Naive thymus-derived CD4-positive, alpha-beta T cell (primary cell): ENCODE measurements at regions not wholly inside any gene's neighbourhood (a gene's known extent, or its start where the extent isn't known, plus 50 kb on each side); places are given as distances from the start of the nearest gene placed in this dataset.
A peak's percentile ranks its signal among the peaks of the same experiment; 100 is the strongest.
"Not testable (repeated sequence)": the region's sequence is repeated elsewhere in the genome, so short reads cannot be mapped to it uniquely, and the experiment has no call there.

Experiments
- ATAC-seq: fragments of 150-1000 bp; cut with Tn5 transposase; 2 replicates; pipeline ENCODE4 v1.10.0; 2021; ENCODE audit warnings: mild to moderate bottlenecking, moderate library complexity
- CTCF ChIA-PET: fragments of 350-600 bp; sonication (Branson Sonifier 250); formaldehyde crosslinking; loops from one replicate; lab custom pipeline; 2021; ENCODE audit warnings: antibody characterized with exemption; lab: Charles Lee
- POLR2A ChIA-PET: fragments of 350-600 bp; sonication (Branson Sonifier 250); formaldehyde crosslinking; loops from one replicate; lab custom pipeline; 2021; ENCODE audit warnings: antibody characterized with exemption, inconsistent platforms; lab: Charles Lee
- DNase-seq, 9 donors: peaks; one replicate each; pipeline versions ENCODE4 v3.0.0 to v3.0.0-alpha.2; 2020 to 2022; ENCODE audit warnings: mixed read lengths in 1 of 9
- H3K27ac ChIP-seq: one replicate; pipeline ENCODE4 v1.7.0; 2013; ENCODE audit warnings: mild to moderate bottlenecking, low read depth, low read length, moderate library complexity
- H3K27me3 ChIP-seq, 2 donors: one replicate each; pipeline ENCODE4 v1.7.0; 2013; ENCODE audit warnings: low read length in 2 of 2, mild to moderate bottlenecking in 2 of 2, moderate library complexity in 2 of 2; ENCODE audit not compliant: control insufficient read depth in 2 of 2, insufficient read depth in 2 of 2
- H3K36me3 ChIP-seq, 3 experiments: 1 replicate in 2 of 3; 2 replicates in 1 of 3; pipeline ENCODE4 v1.7.0; 2013; ENCODE audit warnings: low read length in 3 of 3, mild to moderate bottlenecking in 3 of 3, moderate library complexity in 1 of 3; ENCODE audit not compliant: insufficient read depth in 3 of 3, control insufficient read depth in 2 of 3
- H3K4me1 ChIP-seq, 2 donors: one replicate each; pipeline ENCODE4 v1.7.0; 2013; ENCODE audit warnings: low read length in 2 of 2, mild to moderate bottlenecking in 2 of 2, moderate library complexity in 1 of 2; ENCODE audit not compliant: control insufficient read depth in 2 of 2, insufficient read depth in 2 of 2
- H3K4me3 ChIP-seq: 2 replicates; pipeline ENCODE4 v1.7.0; 2013; ENCODE audit warnings: mild to moderate bottlenecking, low read length
- H3K9me3 ChIP-seq, 3 experiments: 1 replicate in 2 of 3; 2 replicates in 1 of 3; pipeline ENCODE4 v1.7.0; 2013; ENCODE audit warnings: low read length in 3 of 3; ENCODE audit not compliant: control insufficient read depth in 2 of 3
- H3K27ac Mint-ChIP-seq, 9 donors: one replicate each; pipeline ENCODE4 v1.8.0; 2020 to 2022; ENCODE audit warnings: mixed read lengths in 9 of 9, mild to moderate bottlenecking in 8 of 9, moderate library complexity in 5 of 9, inconsistent platforms in 2 of 9
- H3K27me3 Mint-ChIP-seq, 5 donors: one replicate each; pipeline ENCODE4 v1.8.0; 2021 to 2022; ENCODE audit warnings: mixed read lengths in 5 of 5, mild to moderate bottlenecking in 1 of 5
- H3K36me3 Mint-ChIP-seq, 5 donors: one replicate each; pipeline ENCODE4 v1.8.0; 2020 to 2022; ENCODE audit warnings: mixed read lengths in 5 of 5, mild to moderate bottlenecking in 3 of 5, inconsistent platforms in 1 of 5
- H3K4me1 Mint-ChIP-seq, 7 donors: one replicate each; pipeline ENCODE4 v1.8.0; 2020 to 2022; ENCODE audit warnings: mixed read lengths in 7 of 7, mild to moderate bottlenecking in 3 of 7, inconsistent platforms in 1 of 7
- H3K4me3 Mint-ChIP-seq, 10 donors: one replicate each; pipeline ENCODE4 v1.8.0; 2020 to 2022; ENCODE audit warnings: mild to moderate bottlenecking in 10 of 10, mixed read lengths in 10 of 10, moderate library complexity in 6 of 10, inconsistent platforms in 2 of 10
- H3K9me3 Mint-ChIP-seq, 11 donors: one replicate each; pipeline ENCODE4 v1.8.0; 2020 to 2022; ENCODE audit warnings: mixed read lengths in 11 of 11, mild to moderate bottlenecking in 4 of 11, inconsistent platforms in 1 of 11, moderate library complexity in 1 of 11
- intact Hi-C, 2 donors: fragments of 100-400 bp; cut with micrococcal nuclease; formaldehyde crosslinking; loops; one replicate each; pipeline ENCODE4 v1.15.1; 2023

- ChIA-PET POLR2A (no interaction called here), CTCF (no interaction called here)
- intact Hi-C loops = loop anchor here in 1 of 2 donors (10.0 kb wide), 1 partner anchor 1751 kb away; no protein-coding TSS in a partner anchor
- Mint-ChIP-seq H3K4me3 (peak overlapping the region in 1 of 10 donors; percentile 27), H3K27ac (peak overlapping the region in 3 of 9 donors; percentile 26 to 98 (median 68)), H3K27me3 (no peaks in the 10 kb centered on the region), H3K9me3 (peaks cover 0 to 2% (median 0%) of the 10 kb centered on the region in 11 donors), H3K36me3 (peaks cover 0 to 10% (median 0%) of the 10 kb centered on the region in 5 donors), H3K4me1 (peaks cover 12 to 49% (median 34%) of the 10 kb centered on the region in 7 donors)
- Histone ChIP-seq H3K27me3 (no peaks in the 10 kb centered on the region), H3K27ac (no peak overlapping the region), H3K9me3 (no peaks in the 10 kb centered on the region), H3K4me3 (no peak overlapping the region), H3K4me1 (peaks cover 10 to 17% of the 10 kb centered on the region in 2 donors), H3K36me3 (no peaks in the 10 kb centered on the region)
- ATAC-seq (no peak), DNase-seq (no peak)
Measured at GRCh38 chr21:29434081-29434480, 135.4 kb downstream of the BACH1 start.

GRCh38 chr21:29434982-29435381 is 136.3 kb downstream of the BACH1 start:
- intact Hi-C loops = loop anchor here in 1 of 2 donors (5.0 to 10.0 kb wide), 2 partner anchors 413 to 1750 kb away; partner anchors contain the start of gene USP16
- H3K4me1 Mint-ChIP-seq = peaks cover 12 to 49% (median 34%) of the 10 kb centered on the region in 7 donors
- not testable (repeated sequence) for H3K27me3 Mint-ChIP-seq

GRCh38 chr21:29436143-29436542 is 137.4 kb downstream of the BACH1 start:
- H3K36me3 Mint-ChIP-seq = peaks cover 0 to 10% (median 0%) of the 10 kb centered on the region in 5 donors
- no peaks in the 10 kb centered on the region for H3K9me3 ChIP-seq
- peak overlapping the region; percentile 63 for H3K27ac ChIP-seq
- peak overlapping the region; percentile 81 to 98 (median 94) for H3K27ac Mint-ChIP-seq
- H3K4me1 ChIP-seq = peaks cover 10 to 17% of the 10 kb centered on the region in 2 donors
- H3K27me3 ChIP-seq = no peaks in the 10 kb centered on the region
- DNase-seq (peak in 8 of 9 donors; percentile 28 to 69 (median 54)), ATAC-seq (peak; percentile 90)
- no peaks in the 10 kb centered on the region for H3K27me3 Mint-ChIP-seq
- POLR2A ChIA-PET = interaction anchor here (0.6 to 2.9 kb wide), 3 partner anchors 10 to 138 kb away, joined by 3 to 34 read pairs (median 9); partner anchors contain the start of gene BACH1
- peak overlapping the region; percentile 41 for H3K4me3 ChIP-seq
- peak overlapping the region; percentile 80 to 91 (median 88) for H3K4me3 Mint-ChIP-seq
- intact Hi-C loops = loop anchor here in 1 of 2 donors (1.0 to 10.0 kb wide), 5 partner anchors 13 to 1749 kb away; partner anchors contain the start of gene USP16
- peaks cover 12 to 55% (median 34%) of the 10 kb centered on the region in 7 donors for H3K4me1 Mint-ChIP-seq
- H3K36me3 ChIP-seq = no peaks in the 10 kb centered on the region
- peaks cover 0 to 2% (median 0%) of the 10 kb centered on the region in 11 donors for H3K9me3 Mint-ChIP-seq
- CTCF ChIA-PET = no interaction called here

More at GRCh38 chr21:29434982-29435381, 136.3 kb downstream of the BACH1 start:
- H3K36me3 Mint-ChIP-seq, H3K27ac ChIP-seq, ATAC-seq, H3K4me3 ChIP-seq, DNase-seq, CTCF ChIA-PET, H3K9me3 ChIP-seq, H3K9me3 Mint-ChIP-seq, H3K36me3 ChIP-seq, H3K27me3 ChIP-seq: not testable (repeated sequence)
- peaks cover 10 to 17% of the 10 kb centered on the region in 2 donors for H3K4me1 ChIP-seq
- H3K27ac Mint-ChIP-seq = peak overlapping the region in 6 of 9 donors; percentile 34 to 98 (median 58)
- POLR2A ChIA-PET = interaction anchor here (1.9 to 2.9 kb wide), 2 partner anchors 11 to 15 kb away, joined by 9 to 34 read pairs; no protein-coding TSS in a partner anchor
- peak overlapping the region in 1 of 10 donors; percentile 54 for H3K4me3 Mint-ChIP-seq

DNA sequence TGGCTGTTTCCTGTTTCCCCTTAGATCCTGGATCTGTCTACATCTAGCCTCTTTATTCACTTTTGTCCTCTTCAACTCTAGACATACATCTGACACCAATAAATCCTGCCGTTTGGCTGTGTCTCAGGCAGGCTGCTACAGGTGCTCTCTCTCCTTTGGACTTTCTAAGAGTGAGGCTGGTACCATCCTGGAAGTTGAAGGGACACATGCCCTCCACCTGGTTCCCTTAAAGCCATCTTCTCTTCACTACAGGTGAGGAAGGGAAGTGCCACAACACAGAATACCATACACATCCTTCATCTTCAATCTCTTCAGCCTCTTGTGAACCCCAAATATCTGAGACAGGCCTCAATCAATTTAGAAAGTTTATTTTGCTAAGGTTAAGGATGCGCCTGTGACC is 137.9 kb downstream of the BACH1 start:
- ATAC-seq (peak; percentile 44), DNase-seq (no peak)
- H3K4me3 Mint-ChIP-seq = peak overlapping the region; percentile 80 to 91 (median 88)
- peaks cover 0 to 2% (median 0%) of the 10 kb centered on the region in 11 donors for H3K9me3 Mint-ChIP-seq
- Histone ChIP-seq H3K9me3 (no peaks in the 10 kb centered on the region), H3K27me3 (no peaks in the 10 kb centered on the region), H3K36me3 (no peaks in the 10 kb centered on the region), H3K4me3 (peak overlapping the region; percentile 41), H3K27ac (peak overlapping the region; percentile 63), H3K4me1 (peaks cover 10 to 17% of the 10 kb centered on the region in 2 donors)
- H3K36me3 Mint-ChIP-seq = peaks cover 0 to 10% (median 0%) of the 10 kb centered on the region in 5 donors
- POLR2A ChIA-PET = interaction anchor here (0.6 to 2.9 kb wide), 3 partner anchors 9 to 138 kb away, joined by 3 to 34 read pairs (median 9); partner anchors contain the start of gene BACH1
- no peaks in the 10 kb centered on the region for H3K27me3 Mint-ChIP-seq
- peaks cover 12 to 56% (median 35%) of the 10 kb centered on the region in 7 donors for H3K4me1 Mint-ChIP-seq
- CTCF ChIA-PET = no interaction called here
- H3K27ac Mint-ChIP-seq = peak overlapping the region; percentile 81 to 98 (median 94)
- intact Hi-C loops = loop anchor here in 1 of 2 donors (1.0 to 10.0 kb wide), 5 partner anchors 13 to 1748 kb away; partner anchors contain the start of gene USP16

GRCh38 chr21:29441651-29442050 is 142.9 kb downstream of the BACH1 start:
- no peak overlapping the region for H3K4me3 ChIP-seq
- peak overlapping the region in 3 of 10 donors; percentile 2 to 62 (median 14) for H3K4me3 Mint-ChIP-seq
- intact Hi-C loops = loop anchor here (10.0 kb wide), 2 partner anchors 137 to 437 kb away; no protein-coding TSS in a partner anchor
- H3K27me3 ChIP-seq = no peaks in the 10 kb centered on the region
- POLR2A ChIA-PET = no interaction called here
- no peaks in the 10 kb centered on the region for H3K27me3 Mint-ChIP-seq
- peaks cover 3 to 51% (median 13%) of the 10 kb centered on the region in 7 donors for H3K4me1 Mint-ChIP-seq
- H3K27ac Mint-ChIP-seq = peak overlapping the region in 4 of 9 donors; percentile 29 to 70 (median 55)
- peaks cover 4% of the 10 kb centered on the region in 2 donors for H3K4me1 ChIP-seq
- no peak overlapping the region for H3K27ac ChIP-seq
- H3K36me3 ChIP-seq = no peaks in the 10 kb centered on the region
- no peak for DNase-seq
- peaks cover 0 to 5% (median 3%) of the 10 kb centered on the region in 5 donors for H3K36me3 Mint-ChIP-seq
- H3K9me3 Mint-ChIP-seq = no peaks in the 10 kb centered on the region
- no peak for ATAC-seq
- CTCF ChIA-PET = no interaction called here
- no peaks in the 10 kb centered on the region for H3K9me3 ChIP-seq

DNA sequence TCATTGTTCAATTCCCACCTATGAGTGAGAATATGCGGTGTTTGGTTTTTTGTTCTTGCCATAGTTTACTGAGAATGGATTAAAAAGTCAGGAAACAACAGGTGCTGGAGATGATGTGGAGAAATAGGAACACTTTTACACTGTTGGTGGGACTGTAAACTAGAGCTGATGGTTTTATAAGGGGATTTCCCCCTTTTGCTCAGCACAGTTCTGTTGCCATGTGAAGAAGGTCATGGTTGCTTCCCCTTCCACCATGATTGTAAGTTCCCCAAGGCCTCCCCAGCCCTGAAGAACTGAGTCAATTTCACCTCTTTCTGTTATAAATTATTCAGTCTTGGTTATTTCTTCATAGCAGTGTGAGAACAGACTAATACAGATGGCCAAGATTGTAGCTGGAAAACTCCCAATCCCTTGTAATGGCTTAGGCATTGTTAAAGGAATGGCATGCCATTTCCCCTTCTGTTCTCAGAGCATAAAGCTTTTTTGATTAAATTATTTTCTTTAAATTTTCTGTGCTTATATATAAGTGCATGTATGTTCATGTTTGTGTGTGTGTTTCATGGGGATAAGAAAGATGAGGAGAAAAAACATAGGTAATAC is 144.8 kb downstream of the BACH1 start:
- Histone ChIP-seq H3K4me1 (peaks cover 0 to 4% of the 10 kb centered on the region in 2 donors), H3K27ac (no peak overlapping the region), H3K27me3 (no peaks in the 10 kb centered on the region), H3K36me3 (no peaks in the 10 kb centered on the region), H3K9me3 (no peaks in the 10 kb centered on the region), H3K4me3 (no peak overlapping the region)
- Mint-ChIP-seq H3K27me3 (no peaks in the 10 kb centered on the region), H3K4me1 (peaks cover 0 to 46% (median 8%) of the 10 kb centered on the region in 7 donors), H3K4me3 (no peak overlapping the region), H3K9me3 (peaks cover 0 to 9% (median 2%) of the 10 kb centered on the region in 11 donors), H3K27ac (peak overlapping the region in 1 of 9 donors; percentile 71), H3K36me3 (peaks cover 0 to 5% (median 4%) of the 10 kb centered on the region in 5 donors)
- ATAC-seq (no peak), DNase-seq (no peak)
- ChIA-PET POLR2A (no interaction called here), CTCF (no interaction called here)
- intact Hi-C loops = loop anchor here (10.0 kb wide), 2 partner anchors 139 to 439 kb away; no protein-coding TSS in a partner anchor
